Vagina (tissue), 2 donors: ENCODE measurements at regions not wholly inside any gene's neighbourhood (a gene's known extent, or its start where the extent isn't known, plus 50 kb on each side); places are given as distances from the start of the nearest gene placed in this dataset.

ENCODE experiments used
- DNase-seq, 2 donors: peaks; one replicate each; pipeline ENCODE4 v3.0.0-alpha.2; 2017; ENCODE audit errors: extremely low spot score in 2 of 2
- H3K27ac ChIP-seq: fragments of 200-600 bp; sonication (generic); one replicate; pipeline ENCODE4 v1.5.1; 2019
- H3K27me3 ChIP-seq: fragments of 200-600 bp; sonication (generic); one replicate; pipeline ENCODE4 v1.5.1; 2019
- H3K36me3 ChIP-seq, 2 donors: fragments of 200-600 bp; sonication (generic); one replicate each; pipeline ENCODE4 v1.5.1; 2017 to 2019
- H3K4me1 ChIP-seq: fragments of 200-600 bp; sonication (generic); one replicate; pipeline ENCODE4 v1.5.1; 2019
- H3K4me3 ChIP-seq, 2 donors: fragments of 200-600 bp; sonication (generic); 1 replicate in 1 of 2; 2 replicates in 1 of 2; pipeline ENCODE4 v1.5.1; 2016 to 2019
- H3K9me3 ChIP-seq: fragments of 200-600 bp; sonication (generic); one replicate; pipeline ENCODE4 v1.5.1; 2019
- POLR2A ChIP-seq, 2 donors: fragments of 450-650 bp; IDR thresholded peaks; one replicate each; pipeline ENCODE4 v1.6.1; 2017; ENCODE audit warnings: antibody characterized with exemption in 2 of 2, mild to moderate bottlenecking in 2 of 2, moderate library complexity in 2 of 2
- POLR2AphosphoS5 ChIP-seq, 2 donors: sonication (generic); formaldehyde crosslinking; IDR thresholded peaks; one replicate each; pipeline ENCODE4 v1.9.0; 2017; ENCODE audit warnings: antibody characterized with exemption in 2 of 2, mild to moderate bottlenecking in 2 of 2, low read depth in 1 of 2; ENCODE audit not compliant: insufficient read depth in 1 of 2
- intact Hi-C: fragments of 100-400 bp; cut with DNase I; formaldehyde crosslinking; loops from one replicate; pipeline ENCODE4 v1.15.1; 2023
- TF ChIP-seq, protein P1 (sequence below), 3 experiments: fragments of 450-650 bp in 2 of 3; fragments of 200-600 bp in 1 of 3; sonication (generic) in 1 of 3; IDR thresholded peaks; one replicate each; pipeline ENCODE4 v1.5.1; 2017 to 2019; ENCODE audit warnings: antibody characterized with exemption in 3 of 3, mild to moderate bottlenecking in 2 of 3, moderate library complexity in 2 of 3

GRCh38 chr13:60327511-60327910 is 69.5 kb upstream of the TDRD3 start:
- no peak for TF ChIP-seq POLR2AphosphoS5 (IDR thresholded peaks at IDR 0.05; ENCODE audit: insufficient read depth in 1 of 2, low read depth in 1 of 2)
- TF ChIP-seq, protein P1, sequence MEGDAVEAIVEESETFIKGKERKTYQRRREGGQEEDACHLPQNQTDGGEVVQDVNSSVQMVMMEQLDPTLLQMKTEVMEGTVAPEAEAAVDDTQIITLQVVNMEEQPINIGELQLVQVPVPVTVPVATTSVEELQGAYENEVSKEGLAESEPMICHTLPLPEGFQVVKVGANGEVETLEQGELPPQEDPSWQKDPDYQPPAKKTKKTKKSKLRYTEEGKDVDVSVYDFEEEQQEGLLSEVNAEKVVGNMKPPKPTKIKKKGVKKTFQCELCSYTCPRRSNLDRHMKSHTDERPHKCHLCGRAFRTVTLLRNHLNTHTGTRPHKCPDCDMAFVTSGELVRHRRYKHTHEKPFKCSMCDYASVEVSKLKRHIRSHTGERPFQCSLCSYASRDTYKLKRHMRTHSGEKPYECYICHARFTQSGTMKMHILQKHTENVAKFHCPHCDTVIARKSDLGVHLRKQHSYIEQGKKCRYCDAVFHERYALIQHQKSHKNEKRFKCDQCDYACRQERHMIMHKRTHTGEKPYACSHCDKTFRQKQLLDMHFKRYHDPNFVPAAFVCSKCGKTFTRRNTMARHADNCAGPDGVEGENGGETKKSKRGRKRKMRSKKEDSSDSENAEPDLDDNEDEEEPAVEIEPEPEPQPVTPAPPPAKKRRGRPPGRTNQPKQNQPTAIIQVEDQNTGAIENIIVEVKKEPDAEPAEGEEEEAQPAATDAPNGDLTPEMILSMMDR (IDR thresholded peaks at IDR 0.05): no peak
- no peak for TF ChIP-seq POLR2A (IDR thresholded peaks at IDR 0.05)
- no peaks in the 10 kb centered on the region for H3K9me3 ChIP-seq
- H3K36me3 ChIP-seq: no peaks in the 10 kb centered on the region
- no peak overlapping the region for H3K4me3 ChIP-seq
- H3K4me1 ChIP-seq: no peaks in the 10 kb centered on the region
- H3K27me3 ChIP-seq: no peaks in the 10 kb centered on the region
- intact Hi-C loops: no loop called here
- H3K27ac ChIP-seq: no peak overlapping the region
- DNase-seq: no peak

- Histone ChIP-seq H3K4me1 (no peaks in the 10 kb centered on the region), H3K27ac (no peak overlapping the region), H3K9me3 (no peaks in the 10 kb centered on the region), H3K36me3 (no peaks in the 10 kb centered on the region), H3K27me3 (no peaks in the 10 kb centered on the region), H3K4me3 (no peak overlapping the region)
- intact Hi-C loops: no loop called here
- TF ChIP-seq POLR2AphosphoS5 (IDR thresholded peaks at IDR 0.05; ENCODE audit: insufficient read depth in 1 of 2, low read depth in 1 of 2): no peak
- TF ChIP-seq, protein P1 (IDR thresholded peaks at IDR 0.05): no peak
- no peak for TF ChIP-seq POLR2A (IDR thresholded peaks at IDR 0.05)
- no peak for DNase-seq
These were observed 68.9 kb upstream of the TDRD3 start for GRCh38 chr13:60328073-60328472.

- H3K9me3 ChIP-seq: no peaks in the 10 kb centered on the region
- DNase-seq: no peak
- no peak overlapping the region for H3K27ac ChIP-seq
- H3K36me3 ChIP-seq: no peaks in the 10 kb centered on the region
- no peak for TF ChIP-seq POLR2A (IDR thresholded peaks at IDR 0.05)
- TF ChIP-seq POLR2AphosphoS5 (IDR thresholded peaks at IDR 0.05; ENCODE audit: insufficient read depth in 1 of 2, low read depth in 1 of 2): no peak
- TF ChIP-seq, protein P1 (IDR thresholded peaks at IDR 0.05): no peak
- no peak overlapping the region for H3K4me3 ChIP-seq
- H3K4me1 ChIP-seq: no peaks in the 10 kb centered on the region
- no peaks in the 10 kb centered on the region for H3K27me3 ChIP-seq
- intact Hi-C loops: no loop called here
These were observed 67.6 kb upstream of the TDRD3 start for GRCh38 chr13:60329221-60329923.

DNA sequence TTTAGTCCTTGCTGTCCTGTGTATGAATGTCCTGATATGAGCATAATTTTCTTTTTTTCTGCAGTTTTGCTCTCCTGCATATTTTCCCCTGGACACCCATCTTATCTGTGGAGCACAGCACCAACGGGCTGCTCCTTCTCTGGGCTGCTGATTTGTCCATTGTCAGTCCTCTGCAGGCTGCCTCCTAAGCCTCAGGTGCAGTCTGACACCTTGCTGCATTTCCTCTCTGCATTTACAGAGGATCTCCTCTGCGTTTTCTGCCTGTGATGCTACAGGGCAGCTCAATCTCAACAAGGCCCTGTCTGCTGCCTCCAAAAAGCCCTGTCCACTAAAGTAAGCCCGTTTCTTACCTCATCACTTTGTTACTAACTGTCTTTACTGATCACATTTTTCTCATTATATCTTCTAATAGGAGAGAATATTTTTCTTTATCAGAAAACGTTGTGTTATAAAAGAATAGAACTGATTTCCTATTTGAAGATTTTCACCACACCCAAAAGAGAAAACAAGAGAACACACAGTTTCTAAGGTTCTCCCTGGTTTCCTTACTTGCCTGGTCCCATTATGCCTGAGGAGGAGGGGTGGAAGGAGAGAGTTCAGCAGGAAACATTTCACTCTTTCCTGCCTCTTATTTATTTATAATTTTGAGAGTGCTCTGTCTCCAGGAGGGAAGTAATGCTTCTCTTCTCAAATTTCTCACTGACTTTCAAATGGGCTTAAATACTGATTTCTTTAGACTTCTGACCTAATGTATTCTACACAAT is 65.6 kb upstream of the TDRD3 start:
- intact Hi-C loops: no loop called here
- no peaks in the 10 kb centered on the region for H3K36me3 ChIP-seq
- H3K27me3 ChIP-seq: no peaks in the 10 kb centered on the region
- no peaks in the 10 kb centered on the region for H3K9me3 ChIP-seq
- H3K4me3 ChIP-seq: no peak overlapping the region
- no peak for DNase-seq
- TF ChIP-seq, protein P1 (IDR thresholded peaks at IDR 0.05): no peak
- TF ChIP-seq POLR2AphosphoS5 (IDR thresholded peaks at IDR 0.05; ENCODE audit: insufficient read depth in 1 of 2, low read depth in 1 of 2) (no peak), POLR2A (IDR thresholded peaks at IDR 0.05) (no peak)
- H3K4me1 ChIP-seq: no peaks in the 10 kb centered on the region
- H3K27ac ChIP-seq: no peak overlapping the region

GRCh38 chr13:60332682-60333081 is 64.3 kb upstream of the TDRD3 start:
- TF ChIP-seq, protein P1 (IDR thresholded peaks at IDR 0.05): no peak
- no peak for TF ChIP-seq POLR2A (IDR thresholded peaks at IDR 0.05)
- TF ChIP-seq POLR2AphosphoS5 (IDR thresholded peaks at IDR 0.05; ENCODE audit: insufficient read depth in 1 of 2, low read depth in 1 of 2): no peak
- Histone ChIP-seq H3K9me3 (no peaks in the 10 kb centered on the region), H3K27ac (no peak overlapping the region), H3K36me3 (no peaks in the 10 kb centered on the region), H3K4me3 (no peak overlapping the region), H3K27me3 (no peaks in the 10 kb centered on the region), H3K4me1 (no peaks in the 10 kb centered on the region)
- no peak for DNase-seq
- intact Hi-C loops: no loop called here
